ENCODE measurements at regions not wholly inside any gene's neighbourhood (a gene's known extent, or its start where the extent isn't known, plus 50 kb on each side); places are given as distances from the start of the nearest gene placed in this dataset.

- no peak for DNase-seq
These were observed 86.7 kb upstream of the CNTNAP4 start for GRCh38 chr16:76190480-76190879.

DNA sequence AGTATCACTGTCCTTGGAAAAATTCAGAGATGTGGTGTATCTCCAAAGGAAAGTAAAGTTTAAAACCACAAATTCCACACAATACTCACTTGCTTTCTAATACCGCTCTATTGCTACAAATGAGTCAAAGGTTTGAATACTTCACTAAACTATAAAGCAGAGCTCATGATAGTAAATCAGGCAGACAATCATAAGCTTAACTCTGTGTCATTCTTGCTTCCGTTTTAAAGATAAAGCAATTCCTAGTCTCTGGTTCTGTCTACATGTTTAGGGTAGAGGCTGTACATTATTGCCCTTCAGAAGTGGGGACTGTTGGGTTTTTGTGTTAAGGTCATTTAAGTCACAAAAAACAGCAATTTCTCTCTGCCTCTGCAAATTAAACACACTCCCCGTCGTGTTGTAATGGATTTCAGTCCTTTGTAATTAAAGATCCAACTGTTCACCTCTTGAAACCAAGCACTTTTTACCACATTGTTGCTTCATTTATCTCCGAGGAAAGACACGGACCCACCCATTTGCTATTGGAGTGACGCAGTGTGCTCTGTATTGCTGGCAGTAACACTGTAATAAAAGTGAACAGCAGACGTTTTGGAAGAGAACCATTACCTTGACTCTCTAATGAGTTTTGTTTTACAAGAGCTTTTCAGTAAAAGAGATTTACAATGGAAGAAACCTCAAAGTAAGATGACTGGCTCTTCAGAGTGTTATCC lies 83.1 kb upstream of the CNTNAP4 start:
- no peak for DNase-seq

DNA sequence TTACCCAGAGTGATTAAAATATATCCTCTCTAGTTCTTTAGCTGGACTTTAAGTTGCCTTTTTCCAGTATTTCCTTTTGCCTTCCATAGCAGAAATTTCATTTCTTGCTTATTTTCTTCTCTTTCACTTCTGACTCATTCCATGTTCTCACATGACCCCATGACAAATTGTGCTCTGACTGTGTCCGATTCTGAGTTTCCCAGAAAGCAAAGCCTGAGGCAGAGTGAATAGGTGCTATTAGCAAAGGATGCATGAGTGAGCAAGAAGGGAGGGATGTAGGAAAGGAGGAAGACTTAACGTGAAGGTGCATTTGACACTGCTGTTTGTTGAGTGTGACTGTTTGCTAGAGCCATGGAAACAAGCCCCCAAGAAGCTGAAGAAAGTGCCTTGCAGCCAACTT lies 82.6 kb upstream of the CNTNAP4 start:
- DNase-seq = no peak

DNA sequence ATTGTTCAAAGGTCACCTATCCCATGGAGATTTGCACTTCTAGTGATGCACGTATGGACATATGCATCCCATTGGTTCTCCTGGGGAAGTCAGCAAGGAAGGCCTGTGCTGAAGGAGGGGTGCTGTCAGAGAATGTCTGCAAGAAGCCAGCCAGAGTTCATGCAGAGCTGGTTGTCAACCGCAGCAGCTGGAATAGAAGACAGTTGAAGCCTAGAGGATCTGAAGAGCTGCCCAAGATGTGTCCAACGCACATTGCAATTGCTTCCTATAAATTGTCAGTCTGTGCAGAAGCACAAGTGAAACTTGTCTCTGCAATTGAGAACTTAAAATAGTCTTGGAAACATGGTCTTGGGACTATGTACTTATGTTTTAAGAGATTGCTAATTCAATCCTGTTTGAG lies 82.1 kb upstream of the CNTNAP4 start:
- no peak for DNase-seq

DNA sequence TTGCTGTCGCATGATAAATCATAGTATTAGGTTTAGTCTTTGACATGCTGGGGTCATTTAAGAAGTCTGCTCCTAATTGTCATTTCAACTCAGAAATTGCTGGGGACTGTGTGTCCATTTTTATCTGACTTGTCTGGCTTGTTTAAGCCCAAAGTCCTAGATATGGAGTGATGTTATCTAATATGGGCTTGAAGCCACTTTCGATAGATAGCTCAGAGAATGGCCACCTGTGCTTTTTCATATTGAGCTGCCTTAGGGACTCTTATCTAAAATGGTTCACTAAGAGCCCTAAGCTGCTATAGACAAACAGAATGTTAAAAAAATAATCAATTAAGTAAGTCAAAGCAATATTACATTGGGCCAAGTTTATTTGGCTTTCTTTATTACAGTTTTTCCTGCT lies 81.6 kb upstream of the CNTNAP4 start:
- DNase-seq = no peak

- DNase-seq = no peak
These were observed 79.3 kb upstream of the CNTNAP4 start for GRCh38 chr16:76197900-76198299.

DNA sequence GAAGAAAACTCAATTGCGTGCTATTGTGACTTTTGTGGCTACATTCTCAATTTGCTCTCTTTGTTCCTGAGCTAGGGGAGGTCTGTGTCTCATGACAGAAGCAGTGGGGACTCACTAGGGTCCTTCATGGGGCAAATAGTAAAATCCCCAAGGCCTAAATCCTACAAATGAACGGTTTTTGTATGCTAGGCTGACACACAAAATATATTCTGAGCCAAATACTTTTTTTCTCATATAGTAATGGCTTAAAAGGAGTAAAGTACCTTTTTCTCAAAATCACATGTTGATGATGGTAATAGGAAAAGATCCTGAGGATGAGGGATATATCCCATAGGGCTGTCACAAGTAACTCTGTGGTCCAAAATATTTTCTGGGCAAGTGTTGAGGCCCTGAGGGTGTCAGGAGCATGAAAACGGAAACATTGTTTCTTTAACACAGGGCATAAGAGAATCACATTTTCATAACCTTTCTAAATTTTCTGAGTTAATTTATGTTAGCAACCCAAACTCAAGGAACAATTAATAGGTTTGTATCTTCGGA lies 77.5 kb upstream of the CNTNAP4 start:
- DNase-seq = no peak

DNA sequence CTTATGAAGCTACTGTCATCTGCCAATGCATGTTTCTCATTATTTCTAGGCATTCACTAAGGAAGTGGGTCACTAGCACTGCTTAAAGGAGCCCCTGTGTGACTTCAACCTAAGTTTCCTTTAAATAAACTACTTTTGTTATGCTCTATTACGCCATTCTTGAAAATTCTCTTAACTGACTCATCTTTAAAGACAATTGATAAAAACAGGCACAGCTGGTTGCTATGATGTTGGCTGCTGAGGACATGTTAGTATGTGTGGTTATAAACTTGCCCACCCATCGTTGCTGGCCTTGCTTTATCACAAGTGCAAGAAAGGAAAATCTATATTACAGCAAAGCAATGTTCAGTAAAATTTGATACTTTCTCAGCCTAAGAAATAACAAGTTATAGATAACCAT lies 75.8 kb upstream of the CNTNAP4 start:
- DNase-seq = no peak

GRCh38 chr16:76204249-76204648 lies 73.0 kb upstream of the CNTNAP4 start:
- no peak for DNase-seq

DNA sequence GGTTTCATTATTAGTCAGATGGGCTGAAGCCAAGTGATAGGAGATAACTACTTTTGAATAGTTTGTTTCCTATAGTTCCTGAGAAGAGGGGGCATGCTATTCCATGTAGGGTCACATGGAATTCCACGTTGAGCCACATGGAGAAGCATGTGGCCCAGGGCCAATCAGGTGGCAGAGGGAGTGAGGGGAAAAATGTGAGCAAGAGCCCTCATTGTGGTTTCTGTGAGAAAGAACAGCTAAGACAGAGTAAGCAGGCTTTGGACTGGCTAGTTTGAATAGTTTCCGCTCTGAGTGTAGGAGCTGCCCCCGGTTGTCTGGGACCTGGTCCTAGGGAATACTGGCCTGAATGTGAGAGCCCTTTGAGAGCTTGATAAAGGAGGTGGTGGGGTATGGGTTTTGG lies 69.9 kb upstream of the CNTNAP4 start:
- DNase-seq = no peak

- DNase-seq = no peak
These were observed 67.0 kb upstream of the CNTNAP4 start for GRCh38 chr16:76210157-76210556.

GRCh38 chr16:76213860-76214259 lies 63.3 kb upstream of the CNTNAP4 start:
- no peak for DNase-seq

GRCh38 chr16:76214856-76215255 lies 62.3 kb upstream of the CNTNAP4 start:
- no peak for DNase-seq

DNA sequence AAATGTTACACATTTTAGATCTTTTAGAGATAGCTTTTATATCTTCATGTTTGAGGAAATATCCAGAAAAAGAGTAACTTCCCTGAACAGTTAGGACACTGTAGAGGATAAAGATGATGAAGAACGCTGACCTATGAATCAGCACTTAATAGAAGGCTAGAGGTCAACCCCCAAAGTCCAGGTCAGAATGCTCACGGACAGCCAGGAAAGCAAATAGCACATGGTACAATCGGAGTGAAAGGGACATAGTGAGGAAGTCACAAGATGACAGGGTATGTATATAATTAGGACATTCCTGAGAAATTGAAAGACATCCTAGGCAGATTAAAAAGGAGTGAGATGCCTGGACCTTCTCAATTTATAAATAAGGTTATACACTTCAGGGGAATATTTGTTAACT lies 55.1 kb upstream of the CNTNAP4 start:
- no peak for DNase-seq

DNA sequence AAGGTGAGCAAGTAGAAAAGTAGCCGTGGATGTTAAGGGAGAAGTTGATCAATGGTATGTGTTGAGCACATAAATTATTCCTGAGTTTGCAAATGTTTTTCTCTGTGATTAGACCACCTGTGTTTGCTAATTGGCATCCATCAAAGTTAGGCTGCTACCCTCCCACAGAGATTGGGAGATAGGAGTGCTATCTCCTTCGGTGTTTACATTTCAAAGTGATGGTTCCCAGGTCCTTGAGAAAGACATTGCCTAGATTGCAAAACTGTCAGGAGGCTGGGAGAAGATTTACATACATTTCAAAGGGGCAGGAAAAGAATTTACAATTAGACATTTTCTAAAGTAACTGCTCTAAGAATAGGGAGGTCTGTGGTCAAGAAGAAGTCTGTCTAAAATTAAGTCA lies 54.3 kb upstream of the CNTNAP4 start:
- no peak for DNase-seq

- no peak for DNase-seq
These were observed 51.2 kb upstream of the CNTNAP4 start for GRCh38 chr16:76226011-76226410.

GRCh38 chr16:76226481-76226880 lies 50.7 kb upstream of the CNTNAP4 start:
- DNase-seq = no peak

Measured in NCI-H2029 (cell line).